HEK293 (cell line): ENCODE measurements at regions not wholly inside any gene's neighbourhood (a gene's known extent, or its start where the extent isn't known, plus 50 kb on each side); places are given as distances from the start of the nearest gene placed in this dataset.

ENCODE experiments used
- KLF16 ChIP-seq: fragments of 450-650 bp; formaldehyde crosslinking; IDR thresholded peaks from 2 replicates; pipeline ENCODE4 v1.5.1; 2017; ENCODE audit warnings: missing biosample characterization, missing genetic modification characterization
- TCF7L2 ChIP-seq: IDR thresholded peaks from 2 replicates; pipeline ENCODE4 v1.6.1; 2011; ENCODE audit warnings: low read depth, mild to moderate bottlenecking, inconsistent platforms, low read length, moderate library complexity, borderline replicate concordance
- YY1 ChIP-seq: fragments of 450-650 bp; formaldehyde crosslinking; IDR thresholded peaks from 2 replicates; pipeline ENCODE4 v1.5.1; 2018; ENCODE audit warnings: missing biosample characterization, missing genetic modification characterization
- ZNF664 ChIP-seq: fragments of 450-650 bp; formaldehyde crosslinking; IDR thresholded peaks from 2 replicates; pipeline ENCODE4 v1.5.1; 2016; ENCODE audit warnings: missing biosample characterization, missing genetic modification characterization
- ZNF76 ChIP-seq: fragments of 450-650 bp; formaldehyde crosslinking; IDR thresholded peaks from 2 replicates; pipeline ENCODE4; 2016; ENCODE audit warnings: low read depth, missing biosample characterization, missing genetic modification characterization, borderline replicate concordance
- TF ChIP-seq, protein P1 (sequence below): fragments of 450-650 bp; formaldehyde crosslinking; IDR thresholded peaks from 2 replicates; pipeline ENCODE4 v1.5.1; 2016; ENCODE audit warnings: missing biosample characterization, missing genetic modification characterization
- TF ChIP-seq, protein P2 (sequence below): fragments of 450-650 bp; formaldehyde crosslinking; IDR thresholded peaks from 2 replicates; pipeline ENCODE4 v1.5.1; 2016; ENCODE audit warnings: missing biosample characterization, missing genetic modification characterization
- TF ChIP-seq, protein P3 (sequence below): fragments of 450-650 bp; formaldehyde crosslinking; IDR thresholded peaks from 2 replicates; pipeline ENCODE4 v1.5.1; 2016; ENCODE audit warnings: missing biosample characterization, missing genetic modification characterization, low read depth
- TF ChIP-seq, protein P4 (sequence below): fragments of 450-650 bp; formaldehyde crosslinking; conservative IDR thresholded peaks from 2 replicates; pipeline ENCODE4 v1.5.1; 2016; ENCODE audit warnings: low read depth, missing biosample characterization, missing genetic modification characterization
- TF ChIP-seq, protein P5 (sequence below): fragments of 450-650 bp; formaldehyde crosslinking; IDR thresholded peaks from 2 replicates; pipeline ENCODE4 v1.5.1; 2016; ENCODE audit warnings: missing biosample characterization, missing genetic modification characterization

DNA sequence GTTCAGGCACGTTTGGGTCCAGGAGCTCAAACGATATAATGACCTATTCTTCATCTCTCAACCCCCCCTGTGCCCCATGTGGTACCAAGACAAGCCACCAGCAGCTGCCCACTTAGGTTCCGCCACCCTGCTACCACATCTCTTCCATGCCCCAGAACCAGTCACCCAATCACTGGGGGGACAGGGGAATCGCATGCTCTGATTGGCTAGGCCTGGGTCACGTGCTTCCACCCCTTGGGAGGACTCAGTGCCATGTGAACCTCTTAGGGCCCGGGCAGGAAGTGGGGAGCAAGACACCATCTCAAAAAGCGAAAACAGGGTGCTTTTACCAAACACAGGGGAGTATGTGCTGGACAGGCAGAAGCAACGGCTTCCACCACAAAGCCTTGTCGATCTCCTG is 91.3 kb downstream of the KATNIP start:
- TF ChIP-seq YY1 (tag by site-specific recombination) (no peak), ZNF76 (tag by site-specific recombination) (no peak), KLF16 (tag by site-specific recombination) (no peak), ZNF664 (tag by site-specific recombination) (no peak), TCF7L2 (no peak)
- TF ChIP-seq, protein P1, sequence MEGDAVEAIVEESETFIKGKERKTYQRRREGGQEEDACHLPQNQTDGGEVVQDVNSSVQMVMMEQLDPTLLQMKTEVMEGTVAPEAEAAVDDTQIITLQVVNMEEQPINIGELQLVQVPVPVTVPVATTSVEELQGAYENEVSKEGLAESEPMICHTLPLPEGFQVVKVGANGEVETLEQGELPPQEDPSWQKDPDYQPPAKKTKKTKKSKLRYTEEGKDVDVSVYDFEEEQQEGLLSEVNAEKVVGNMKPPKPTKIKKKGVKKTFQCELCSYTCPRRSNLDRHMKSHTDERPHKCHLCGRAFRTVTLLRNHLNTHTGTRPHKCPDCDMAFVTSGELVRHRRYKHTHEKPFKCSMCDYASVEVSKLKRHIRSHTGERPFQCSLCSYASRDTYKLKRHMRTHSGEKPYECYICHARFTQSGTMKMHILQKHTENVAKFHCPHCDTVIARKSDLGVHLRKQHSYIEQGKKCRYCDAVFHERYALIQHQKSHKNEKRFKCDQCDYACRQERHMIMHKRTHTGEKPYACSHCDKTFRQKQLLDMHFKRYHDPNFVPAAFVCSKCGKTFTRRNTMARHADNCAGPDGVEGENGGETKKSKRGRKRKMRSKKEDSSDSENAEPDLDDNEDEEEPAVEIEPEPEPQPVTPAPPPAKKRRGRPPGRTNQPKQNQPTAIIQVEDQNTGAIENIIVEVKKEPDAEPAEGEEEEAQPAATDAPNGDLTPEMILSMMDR: no peak
- TF ChIP-seq, protein P2, sequence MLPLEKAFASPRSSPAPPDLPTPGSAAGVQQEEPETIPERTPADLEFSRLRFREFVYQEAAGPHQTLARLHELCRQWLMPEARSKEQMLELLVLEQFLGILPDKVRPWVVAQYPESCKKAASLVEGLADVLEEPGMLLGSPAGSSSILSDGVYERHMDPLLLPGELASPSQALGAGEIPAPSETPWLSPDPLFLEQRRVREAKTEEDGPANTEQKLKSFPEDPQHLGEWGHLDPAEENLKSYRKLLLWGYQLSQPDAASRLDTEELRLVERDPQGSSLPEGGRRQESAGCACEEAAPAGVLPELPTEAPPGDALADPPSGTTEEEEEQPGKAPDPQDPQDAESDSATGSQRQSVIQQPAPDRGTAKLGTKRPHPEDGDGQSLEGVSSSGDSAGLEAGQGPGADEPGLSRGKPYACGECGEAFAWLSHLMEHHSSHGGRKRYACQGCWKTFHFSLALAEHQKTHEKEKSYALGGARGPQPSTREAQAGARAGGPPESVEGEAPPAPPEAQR (tag by site-specific recombination): no peak
- TF ChIP-seq, protein P3, sequence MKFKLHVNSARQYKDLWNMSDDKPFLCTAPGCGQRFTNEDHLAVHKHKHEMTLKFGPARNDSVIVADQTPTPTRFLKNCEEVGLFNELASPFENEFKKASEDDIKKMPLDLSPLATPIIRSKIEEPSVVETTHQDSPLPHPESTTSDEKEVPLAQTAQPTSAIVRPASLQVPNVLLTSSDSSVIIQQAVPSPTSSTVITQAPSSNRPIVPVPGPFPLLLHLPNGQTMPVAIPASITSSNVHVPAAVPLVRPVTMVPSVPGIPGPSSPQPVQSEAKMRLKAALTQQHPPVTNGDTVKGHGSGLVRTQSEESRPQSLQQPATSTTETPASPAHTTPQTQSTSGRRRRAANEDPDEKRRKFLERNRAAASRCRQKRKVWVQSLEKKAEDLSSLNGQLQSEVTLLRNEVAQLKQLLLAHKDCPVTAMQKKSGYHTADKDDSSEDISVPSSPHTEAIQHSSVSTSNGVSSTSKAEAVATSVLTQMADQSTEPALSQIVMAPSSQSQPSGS (tag by site-specific recombination): no peak
- TF ChIP-seq, protein P4, sequence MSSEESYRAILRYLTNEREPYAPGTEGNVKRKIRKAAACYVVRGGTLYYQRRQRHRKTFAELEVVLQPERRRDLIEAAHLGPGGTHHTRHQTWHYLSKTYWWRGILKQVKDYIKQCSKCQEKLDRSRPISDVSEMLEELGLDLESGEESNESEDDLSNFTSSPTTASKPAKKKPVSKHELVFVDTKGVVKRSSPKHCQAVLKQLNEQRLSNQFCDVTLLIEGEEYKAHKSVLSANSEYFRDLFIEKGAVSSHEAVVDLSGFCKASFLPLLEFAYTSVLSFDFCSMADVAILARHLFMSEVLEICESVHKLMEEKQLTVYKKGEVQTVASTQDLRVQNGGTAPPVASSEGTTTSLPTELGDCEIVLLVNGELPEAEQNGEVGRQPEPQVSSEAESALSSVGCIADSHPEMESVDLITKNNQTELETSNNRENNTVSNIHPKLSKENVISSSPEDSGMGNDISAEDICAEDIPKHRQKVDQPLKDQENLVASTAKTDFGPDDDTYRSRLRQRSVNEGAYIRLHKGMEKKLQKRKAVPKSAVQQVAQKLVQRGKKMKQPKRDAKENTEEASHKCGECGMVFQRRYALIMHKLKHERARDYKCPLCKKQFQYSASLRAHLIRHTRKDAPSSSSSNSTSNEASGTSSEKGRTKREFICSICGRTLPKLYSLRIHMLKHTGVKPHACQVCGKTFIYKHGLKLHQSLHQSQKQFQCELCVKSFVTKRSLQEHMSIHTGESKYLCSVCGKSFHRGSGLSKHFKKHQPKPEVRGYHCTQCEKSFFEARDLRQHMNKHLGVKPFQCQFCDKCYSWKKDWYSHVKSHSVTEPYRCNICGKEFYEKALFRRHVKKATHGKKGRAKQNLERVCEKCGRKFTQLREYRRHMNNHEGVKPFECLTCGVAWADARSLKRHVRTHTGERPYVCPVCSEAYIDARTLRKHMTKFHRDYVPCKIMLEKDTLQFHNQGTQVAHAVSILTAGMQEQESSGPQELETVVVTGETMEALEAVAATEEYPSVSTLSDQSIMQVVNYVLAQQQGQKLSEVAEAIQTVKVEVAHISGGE (tag by site-specific recombination): no peak
- TF ChIP-seq, protein P5, sequence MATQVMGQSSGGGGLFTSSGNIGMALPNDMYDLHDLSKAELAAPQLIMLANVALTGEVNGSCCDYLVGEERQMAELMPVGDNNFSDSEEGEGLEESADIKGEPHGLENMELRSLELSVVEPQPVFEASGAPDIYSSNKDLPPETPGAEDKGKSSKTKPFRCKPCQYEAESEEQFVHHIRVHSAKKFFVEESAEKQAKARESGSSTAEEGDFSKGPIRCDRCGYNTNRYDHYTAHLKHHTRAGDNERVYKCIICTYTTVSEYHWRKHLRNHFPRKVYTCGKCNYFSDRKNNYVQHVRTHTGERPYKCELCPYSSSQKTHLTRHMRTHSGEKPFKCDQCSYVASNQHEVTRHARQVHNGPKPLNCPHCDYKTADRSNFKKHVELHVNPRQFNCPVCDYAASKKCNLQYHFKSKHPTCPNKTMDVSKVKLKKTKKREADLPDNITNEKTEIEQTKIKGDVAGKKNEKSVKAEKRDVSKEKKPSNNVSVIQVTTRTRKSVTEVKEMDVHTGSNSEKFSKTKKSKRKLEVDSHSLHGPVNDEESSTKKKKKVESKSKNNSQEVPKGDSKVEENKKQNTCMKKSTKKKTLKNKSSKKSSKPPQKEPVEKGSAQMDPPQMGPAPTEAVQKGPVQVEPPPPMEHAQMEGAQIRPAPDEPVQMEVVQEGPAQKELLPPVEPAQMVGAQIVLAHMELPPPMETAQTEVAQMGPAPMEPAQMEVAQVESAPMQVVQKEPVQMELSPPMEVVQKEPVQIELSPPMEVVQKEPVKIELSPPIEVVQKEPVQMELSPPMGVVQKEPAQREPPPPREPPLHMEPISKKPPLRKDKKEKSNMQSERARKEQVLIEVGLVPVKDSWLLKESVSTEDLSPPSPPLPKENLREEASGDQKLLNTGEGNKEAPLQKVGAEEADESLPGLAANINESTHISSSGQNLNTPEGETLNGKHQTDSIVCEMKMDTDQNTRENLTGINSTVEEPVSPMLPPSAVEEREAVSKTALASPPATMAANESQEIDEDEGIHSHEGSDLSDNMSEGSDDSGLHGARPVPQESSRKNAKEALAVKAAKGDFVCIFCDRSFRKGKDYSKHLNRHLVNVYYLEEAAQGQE (tag by site-specific recombination): no peak
